Umbilical cord (tissue), 1 donor: ENCODE measurements at regions not wholly inside any gene's neighbourhood (a gene's known extent, or its start where the extent isn't known, plus 50 kb on each side); places are given as distances from the start of the nearest gene placed in this dataset.

Experiments
- DNase-seq: peaks from one replicate; pipeline ENCODE4 v3.0.0-alpha.2; 2015; ENCODE audit warnings: low spot score

GRCh38 chr6:119610265-119610664 lies 260.7 kb upstream of the MAN1A1 start:
- DNase-seq: no peak

DNA sequence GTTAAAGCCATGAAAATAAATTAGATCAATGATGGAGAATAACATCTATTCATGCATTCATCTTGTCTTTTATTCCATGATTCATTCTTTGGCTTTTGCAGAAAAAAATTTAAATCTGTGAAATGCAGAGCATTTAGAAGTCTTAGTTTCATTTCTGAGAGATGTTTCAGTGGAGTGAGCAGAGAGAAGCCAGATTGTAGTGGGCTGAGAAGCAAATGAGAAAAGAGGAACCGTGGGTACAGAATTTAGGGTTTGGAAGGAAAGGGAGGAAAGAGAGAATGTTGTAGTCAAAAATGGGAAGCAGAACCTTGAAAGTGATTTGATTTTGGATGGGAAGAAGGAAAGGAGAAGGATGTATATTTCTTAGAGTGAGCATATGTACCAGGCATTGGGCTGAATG lies 260.3 kb upstream of the MAN1A1 start:
- DNase-seq: no peak

GRCh38 chr6:119608994-119609393 lies 259.4 kb upstream of the MAN1A1 start:
- no peak for DNase-seq

DNA sequence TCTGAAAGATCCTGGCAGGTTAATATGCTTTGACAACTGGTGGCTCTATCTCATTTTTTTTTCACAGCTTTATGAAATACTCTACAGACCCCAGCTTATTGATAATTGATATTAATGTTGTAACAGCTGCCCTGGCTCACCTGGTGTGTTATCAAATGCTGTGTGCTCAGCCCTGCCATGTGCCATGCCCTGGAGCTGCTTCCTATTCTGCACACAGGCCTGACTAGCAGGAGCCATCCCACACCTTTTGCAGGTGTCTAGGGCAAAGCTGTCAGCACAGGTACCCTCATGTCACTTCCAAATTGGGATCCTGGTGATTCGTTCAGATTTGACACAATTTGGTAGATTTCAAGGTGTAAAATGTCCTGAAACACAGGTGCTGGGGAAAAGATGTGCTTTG lies 254.6 kb upstream of the MAN1A1 start:
- no peak for DNase-seq

DNA sequence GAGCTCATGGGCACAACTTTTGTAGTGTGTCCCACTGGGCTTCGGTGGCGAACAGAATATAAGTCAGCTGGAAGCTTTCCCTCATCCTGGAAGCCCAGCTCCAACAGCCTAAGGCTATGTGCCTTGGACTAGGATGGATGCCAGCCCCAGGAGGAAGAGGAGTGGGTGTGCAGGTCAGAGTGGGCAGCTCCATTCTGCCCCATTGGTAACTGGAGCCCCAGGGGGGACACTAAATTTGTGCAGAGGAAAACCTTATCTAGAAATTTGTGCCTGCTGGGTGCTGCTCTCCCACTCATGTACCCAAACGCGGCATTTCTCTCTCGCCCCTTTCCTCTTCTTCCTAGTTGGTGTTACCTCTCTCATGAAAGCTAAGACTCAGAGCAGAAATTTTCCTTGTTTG lies 253.9 kb upstream of the MAN1A1 start:
- no peak for DNase-seq

DNA sequence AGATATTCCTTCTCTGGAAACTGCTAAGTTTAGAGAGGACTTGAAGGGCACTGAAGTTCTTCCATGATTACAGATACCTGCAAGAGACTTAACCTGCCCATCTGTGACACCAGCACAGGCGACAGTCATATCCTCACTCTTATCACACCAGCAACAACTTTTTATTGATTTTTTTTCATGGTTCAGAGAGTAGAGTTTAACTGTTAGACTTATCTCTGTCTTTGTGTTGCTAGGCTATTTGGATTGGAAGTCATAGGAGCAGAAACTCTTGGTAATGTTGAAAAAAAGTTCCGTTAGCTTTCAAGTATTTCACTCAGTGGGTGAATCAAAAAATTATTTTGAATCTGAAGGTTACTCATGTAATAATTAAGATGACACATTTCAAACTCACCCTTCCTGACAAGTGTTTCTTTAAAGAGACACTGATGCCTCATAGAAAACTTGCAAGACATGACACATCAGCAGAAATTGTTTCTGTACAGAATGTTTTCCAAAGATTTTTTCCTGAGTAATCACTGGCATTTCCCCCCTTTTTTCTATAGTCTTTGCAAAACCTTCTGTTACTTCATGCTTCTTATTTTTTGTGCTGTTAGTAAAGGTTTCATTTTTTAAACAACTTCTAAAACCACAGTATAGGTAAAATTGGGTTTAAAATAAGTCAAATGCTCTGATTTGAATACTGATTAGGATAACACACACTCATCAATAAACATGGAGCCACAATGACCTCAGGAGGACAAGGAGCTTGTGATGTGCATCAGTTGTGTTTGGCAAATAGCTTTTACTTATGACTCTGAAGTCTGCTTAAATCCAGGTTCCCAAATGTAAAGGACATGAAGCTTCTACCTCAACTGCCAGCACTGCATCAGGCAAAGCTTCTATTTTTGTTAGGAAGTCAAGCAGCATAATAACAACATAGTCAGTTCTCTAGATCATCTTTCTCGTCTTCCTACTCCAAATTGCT lies 252.9 kb upstream of the MAN1A1 start:
- peak; percentile 28 for DNase-seq

DNA sequence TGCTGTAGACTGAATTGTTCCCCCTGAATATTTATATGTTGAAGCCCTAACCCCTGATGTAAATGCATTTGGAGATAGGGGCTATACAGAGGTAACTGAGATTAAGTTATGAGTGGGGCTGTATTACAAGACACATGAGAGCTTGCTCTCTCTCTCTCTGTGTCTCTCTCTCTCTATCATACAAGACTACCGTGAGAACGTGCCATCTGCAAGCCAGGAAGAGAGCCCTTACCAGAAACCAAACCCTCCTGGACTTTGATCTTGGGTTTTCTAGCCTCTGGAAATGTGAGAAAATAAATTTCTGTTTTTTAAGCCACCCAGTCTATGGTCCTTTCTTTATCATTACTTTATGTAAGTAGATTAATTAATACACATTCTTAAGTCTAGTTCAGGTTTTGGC lies 249.3 kb upstream of the MAN1A1 start:
- DNase-seq: no peak

DNA sequence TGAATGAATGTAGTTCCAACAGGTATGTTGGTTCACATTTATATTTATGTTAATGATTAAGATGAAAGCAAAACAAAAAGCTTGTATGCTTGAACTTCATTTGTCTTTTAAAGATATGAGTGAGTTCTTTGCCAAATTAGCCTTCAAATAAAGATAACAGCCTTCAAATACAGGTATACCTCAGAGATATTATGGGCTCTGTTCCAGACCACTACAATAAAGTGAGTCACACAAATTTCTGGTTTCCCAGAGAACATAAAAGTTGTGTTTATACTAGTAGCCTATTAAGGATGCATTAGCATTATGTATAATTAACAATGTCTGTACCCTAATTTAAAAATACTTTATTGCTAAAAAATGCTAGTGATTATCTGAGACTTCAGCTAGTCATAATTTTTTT lies 245.3 kb upstream of the MAN1A1 start:
- no peak for DNase-seq

- DNase-seq: no peak
These were observed 241.7 kb upstream of the MAN1A1 start for GRCh38 chr6:119591235-119591634.

DNA sequence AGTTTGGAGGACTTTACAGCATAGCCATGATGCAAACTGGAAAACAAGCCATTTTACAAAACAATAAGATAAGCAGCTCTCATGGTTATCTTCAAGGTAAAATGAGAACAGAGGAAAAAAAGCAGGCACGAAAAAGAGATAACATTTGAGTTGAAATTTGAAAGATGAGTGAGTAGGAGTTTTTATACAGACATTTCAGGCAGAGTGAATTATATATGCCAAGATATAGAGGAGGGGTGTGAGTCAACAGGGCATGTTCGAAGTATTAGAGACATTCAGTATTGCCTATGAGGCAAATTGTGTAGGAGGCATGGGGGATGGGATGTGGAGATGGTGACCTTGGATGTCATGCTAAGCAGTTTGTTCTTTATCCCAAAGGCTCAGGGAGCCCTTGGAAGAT lies 240.5 kb upstream of the MAN1A1 start:
- DNase-seq: no peak

DNA sequence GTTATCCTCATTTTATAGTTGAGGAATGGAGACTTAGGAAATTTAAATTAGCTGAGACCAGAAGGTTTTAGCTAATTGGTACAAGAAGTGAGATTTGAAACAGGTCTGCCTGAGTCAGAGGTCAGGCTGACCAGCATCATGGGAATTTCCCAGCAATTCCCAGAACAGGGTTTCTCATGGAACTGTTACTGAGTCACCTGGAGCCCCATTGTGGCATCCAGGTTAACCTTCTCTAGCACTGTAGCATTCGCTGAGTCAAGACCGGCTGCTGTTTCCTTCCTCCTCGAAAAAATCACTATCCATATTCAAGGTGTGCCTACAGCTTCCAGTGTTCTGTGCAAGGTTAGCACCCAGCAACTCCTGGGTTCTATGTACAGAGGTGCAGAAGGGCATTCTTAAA lies 238.0 kb upstream of the MAN1A1 start:
- no peak for DNase-seq

- DNase-seq: no peak
These were observed 236.8 kb upstream of the MAN1A1 start for GRCh38 chr6:119586250-119586882.

DNA sequence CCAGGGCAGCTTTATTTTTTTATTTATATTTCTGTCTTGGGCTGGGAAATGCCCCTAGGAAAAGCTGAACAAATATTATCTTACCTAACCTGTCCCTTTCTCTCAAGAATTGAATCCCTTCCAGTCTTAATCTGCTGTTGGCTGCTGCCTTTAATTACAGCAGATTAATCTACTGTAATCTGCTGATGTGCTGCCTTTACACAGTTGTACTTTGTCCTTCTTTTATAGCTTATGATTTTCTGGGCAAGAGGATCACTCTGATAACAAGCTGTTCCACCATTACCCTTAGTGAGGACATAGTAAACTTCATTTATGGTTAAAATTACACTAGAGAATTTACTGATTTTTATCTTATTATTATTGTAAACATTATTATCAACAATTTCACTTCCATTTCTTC lies 234.5 kb upstream of the MAN1A1 start:
- DNase-seq: no peak

DNA sequence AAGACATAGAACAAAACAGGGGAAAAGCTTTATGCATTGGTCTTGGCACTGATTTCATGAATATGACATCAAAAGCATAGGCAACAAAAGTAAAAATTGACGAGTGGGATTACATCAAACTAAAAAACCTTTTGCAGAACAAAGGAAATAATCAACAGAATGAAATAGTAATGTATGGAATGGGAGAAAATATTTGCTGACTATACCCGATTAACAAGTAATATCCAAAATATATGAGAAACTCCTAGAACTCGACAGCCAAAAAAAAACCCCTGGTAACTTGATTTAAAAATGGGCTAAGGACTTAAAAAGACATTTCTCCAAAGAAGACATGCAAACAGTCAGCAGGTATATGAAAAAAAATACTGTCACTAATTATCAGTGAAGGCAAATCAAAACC lies 231.7 kb upstream of the MAN1A1 start:
- no peak for DNase-seq

- no peak for DNase-seq
These were observed 226.2 kb upstream of the MAN1A1 start for GRCh38 chr6:119575721-119576120.

GRCh38 chr6:119568580-119568979 lies 219.0 kb upstream of the MAN1A1 start:
- no peak for DNase-seq

DNA sequence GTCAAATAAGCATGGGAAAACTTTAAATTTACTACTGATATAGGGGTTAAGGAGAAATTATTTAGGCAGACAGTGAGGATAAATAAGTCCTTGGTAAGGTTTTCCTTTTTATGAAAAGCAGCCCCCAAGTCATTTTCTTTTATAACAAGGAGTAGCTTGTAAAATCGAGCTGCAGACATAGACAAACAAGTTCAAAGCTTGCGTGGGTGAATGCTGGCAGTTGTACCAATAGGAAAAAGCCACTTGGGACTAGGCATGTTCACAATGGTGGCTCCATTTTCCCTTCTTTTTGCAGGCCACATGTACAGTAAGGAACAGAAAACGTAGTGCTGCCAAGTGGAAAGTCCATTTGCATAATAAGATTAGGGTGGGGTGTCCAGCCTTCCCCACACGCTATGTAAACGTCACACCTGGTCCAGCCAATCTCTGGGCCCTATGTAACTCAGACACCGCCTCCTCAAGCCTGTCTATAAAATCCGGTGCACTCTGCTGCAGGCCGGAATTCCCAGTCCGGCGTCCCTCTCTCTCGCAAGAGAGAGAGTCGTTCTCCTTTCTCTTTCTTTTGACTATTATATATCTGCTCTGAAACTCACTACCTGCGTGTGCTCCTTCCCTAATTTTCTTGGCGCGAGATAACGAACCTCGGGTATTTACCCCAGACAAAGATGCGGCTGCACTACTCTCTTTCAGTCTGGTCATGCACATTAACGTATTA lies 217.1 kb upstream of the MAN1A1 start:
- DNase-seq: no peak

- no peak for DNase-seq
These were observed 216.3 kb upstream of the MAN1A1 start for GRCh38 chr6:119565893-119566292.

GRCh38 chr6:119562168-119562567 lies 212.6 kb upstream of the MAN1A1 start:
- DNase-seq: no peak

GRCh38 chr6:119559586-119559985 lies 210.0 kb upstream of the MAN1A1 start:
- DNase-seq: no peak

- no peak for DNase-seq
These were observed 207.7 kb upstream of the MAN1A1 start for GRCh38 chr6:119557239-119557638.

GRCh38 chr6:119552021-119552420 lies 202.5 kb upstream of the MAN1A1 start:
- DNase-seq: no peak

- DNase-seq: no peak
These were observed 197.5 kb upstream of the MAN1A1 start for GRCh38 chr6:119547024-119547423.
